Fibroblast of skin of abdomen (primary cell): ENCODE measurements at regions not wholly inside any gene's neighbourhood (a gene's known extent, or its start where the extent isn't known, plus 50 kb on each side); places are given as distances from the start of the nearest gene placed in this dataset.
A peak's percentile ranks its signal among the peaks of the same experiment; 100 is the strongest.

ENCODE experiments used
- DNase-seq: peaks from one replicate; pipeline ENCODE4 v3.0.0-alpha.2; 2013

DNA sequence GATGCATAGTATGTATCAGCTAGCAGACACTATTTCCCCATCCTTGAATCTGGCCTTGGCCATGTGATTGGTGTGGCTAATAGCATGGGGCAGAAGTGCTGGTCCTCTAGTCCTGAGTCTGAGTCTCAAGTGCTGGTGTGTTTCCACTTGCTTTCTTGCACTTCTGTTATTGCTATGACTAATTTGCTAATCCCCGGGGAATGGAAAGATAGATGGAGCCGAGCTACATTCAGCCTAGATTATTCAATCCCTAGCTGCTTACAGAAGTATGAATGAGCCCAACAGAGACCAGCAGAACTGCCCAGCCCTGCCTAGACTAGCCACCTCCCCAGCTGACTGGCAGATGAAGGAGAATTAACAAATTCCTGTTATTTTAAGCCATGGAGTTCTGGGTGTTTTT lies 53.2 kb upstream of the SYPL1 start:
- DNase-seq: peak; percentile 74

DNA sequence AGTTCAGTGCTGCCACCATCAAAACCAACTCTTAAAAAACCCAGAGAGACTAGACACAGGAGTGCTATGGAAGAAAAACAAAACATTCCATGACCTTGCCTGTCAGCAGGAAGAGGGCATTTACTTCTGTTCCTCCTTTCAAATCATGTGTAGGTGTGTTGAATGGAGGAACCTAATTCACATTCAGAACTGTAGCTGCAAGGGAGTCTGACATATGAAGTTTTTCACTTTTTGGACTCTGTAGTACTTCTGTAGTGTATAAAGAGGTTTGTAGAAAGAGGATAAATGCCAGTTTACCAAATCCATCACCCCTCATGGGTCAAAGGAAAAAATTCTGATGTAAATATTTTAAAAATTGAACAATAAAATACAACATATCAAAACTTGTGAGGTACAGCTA lies 51.1 kb upstream of the SYPL1 start:
- no peak for DNase-seq
